ENCODE measurements at regions not wholly inside any gene's neighbourhood (a gene's known extent, or its start where the extent isn't known, plus 50 kb on each side); places are given as distances from the start of the nearest gene placed in this dataset.

DNA sequence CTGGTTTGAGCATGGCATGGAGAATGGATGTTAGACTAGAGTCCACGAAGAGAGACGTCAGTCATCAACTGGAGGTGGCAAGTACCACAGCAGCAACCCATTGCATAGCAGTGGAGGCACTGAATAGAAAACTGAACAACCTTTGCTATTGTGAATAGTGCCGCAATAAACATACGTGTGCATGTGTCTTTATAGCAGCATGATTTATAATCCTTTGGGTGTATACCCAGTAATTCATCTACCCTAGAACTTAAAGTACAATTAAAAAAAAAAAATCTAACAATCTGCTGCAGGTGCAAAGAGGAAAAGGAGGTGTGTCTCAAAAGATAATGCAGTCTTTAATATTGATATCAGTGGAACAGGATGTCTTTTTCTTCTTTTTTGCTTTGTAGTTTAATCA is 443.4 kb upstream of the ISX start:
- TF ChIP-seq, protein P1, sequence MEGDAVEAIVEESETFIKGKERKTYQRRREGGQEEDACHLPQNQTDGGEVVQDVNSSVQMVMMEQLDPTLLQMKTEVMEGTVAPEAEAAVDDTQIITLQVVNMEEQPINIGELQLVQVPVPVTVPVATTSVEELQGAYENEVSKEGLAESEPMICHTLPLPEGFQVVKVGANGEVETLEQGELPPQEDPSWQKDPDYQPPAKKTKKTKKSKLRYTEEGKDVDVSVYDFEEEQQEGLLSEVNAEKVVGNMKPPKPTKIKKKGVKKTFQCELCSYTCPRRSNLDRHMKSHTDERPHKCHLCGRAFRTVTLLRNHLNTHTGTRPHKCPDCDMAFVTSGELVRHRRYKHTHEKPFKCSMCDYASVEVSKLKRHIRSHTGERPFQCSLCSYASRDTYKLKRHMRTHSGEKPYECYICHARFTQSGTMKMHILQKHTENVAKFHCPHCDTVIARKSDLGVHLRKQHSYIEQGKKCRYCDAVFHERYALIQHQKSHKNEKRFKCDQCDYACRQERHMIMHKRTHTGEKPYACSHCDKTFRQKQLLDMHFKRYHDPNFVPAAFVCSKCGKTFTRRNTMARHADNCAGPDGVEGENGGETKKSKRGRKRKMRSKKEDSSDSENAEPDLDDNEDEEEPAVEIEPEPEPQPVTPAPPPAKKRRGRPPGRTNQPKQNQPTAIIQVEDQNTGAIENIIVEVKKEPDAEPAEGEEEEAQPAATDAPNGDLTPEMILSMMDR (IDR thresholded peaks at IDR 0.05; ENCODE audit: insufficient read depth, low read length, poor library complexity, severe bottlenecking): no peak
- no peak for TF ChIP-seq EZH2phosphoT487 (conservative IDR thresholded peaks at IDR 0.05; ENCODE audit: low read length)

All from SU-DHL-6 (cell line).